ENCODE measurements at regions not wholly inside any gene's neighbourhood (a gene's known extent, or its start where the extent isn't known, plus 50 kb on each side); places are given as distances from the start of the nearest gene placed in this dataset.

- no peak for DNase-seq (ENCODE audit: low read depth in 2 of 2)
Measured at GRCh38 chr14:97443412-97443811, 646.2 kb downstream of the VRK1 start.

- DNase-seq (ENCODE audit: low read depth in 2 of 2), result no peak
Measured at GRCh38 chr14:97444248-97444647, 647.1 kb downstream of the VRK1 start.

GRCh38 chr14:97445367-97445766 lies 648.2 kb downstream of the VRK1 start:
- no peak for DNase-seq (ENCODE audit: low read depth in 2 of 2)

- no peak for DNase-seq (ENCODE audit: low read depth in 2 of 2)
Measured at GRCh38 chr14:97446087-97446486, 648.9 kb downstream of the VRK1 start.

- no peak for DNase-seq (ENCODE audit: low read depth in 2 of 2)
Measured at GRCh38 chr14:97452314-97452713, 655.1 kb downstream of the VRK1 start.

GRCh38 chr14:97453991-97454390 lies 656.8 kb downstream of the VRK1 start:
- DNase-seq (ENCODE audit: low read depth in 2 of 2), result no peak

- no peak for DNase-seq (ENCODE audit: low read depth in 2 of 2)
Measured at GRCh38 chr14:97456462-97456861, 659.3 kb downstream of the VRK1 start.

GRCh38 chr14:97456958-97457357 lies 659.8 kb downstream of the VRK1 start:
- no peak for DNase-seq (ENCODE audit: low read depth in 2 of 2)

- DNase-seq (ENCODE audit: low read depth in 2 of 2), result no peak
Measured at GRCh38 chr14:97457575-97458085, 660.4 kb downstream of the VRK1 start.

- DNase-seq (ENCODE audit: low read depth in 2 of 2), result no peak
Measured at GRCh38 chr14:97458255-97458654, 661.1 kb downstream of the VRK1 start.

GRCh38 chr14:97458661-97459579 lies 661.7 kb downstream of the VRK1 start:
- no peak for DNase-seq (ENCODE audit: low read depth in 2 of 2)

GRCh38 chr14:97462081-97462480 lies 664.9 kb downstream of the VRK1 start:
- no peak for DNase-seq (ENCODE audit: low read depth in 2 of 2)

- DNase-seq (ENCODE audit: low read depth in 2 of 2), result no peak
Measured at GRCh38 chr14:97468220-97468619, 671.0 kb downstream of the VRK1 start.

GRCh38 chr14:97477353-97477752 lies 680.2 kb downstream of the VRK1 start:
- no peak for DNase-seq (ENCODE audit: low read depth in 2 of 2)

GRCh38 chr14:97485201-97485600 lies 688.0 kb downstream of the VRK1 start:
- no peak for DNase-seq (ENCODE audit: low read depth in 2 of 2)

GRCh38 chr14:97486601-97487120 lies 689.5 kb downstream of the VRK1 start:
- no peak for DNase-seq (ENCODE audit: low read depth in 2 of 2)

GRCh38 chr14:97489750-97490149 lies 692.6 kb downstream of the VRK1 start:
- no peak for DNase-seq (ENCODE audit: low read depth in 2 of 2)

- DNase-seq (ENCODE audit: low read depth in 2 of 2), result no peak
Measured at GRCh38 chr14:97490521-97491070, 693.4 kb downstream of the VRK1 start.

GRCh38 chr14:97491697-97492096 lies 694.5 kb downstream of the VRK1 start:
- DNase-seq (ENCODE audit: low read depth in 2 of 2), result no peak

GRCh38 chr14:97499790-97500481 lies 702.8 kb downstream of the VRK1 start:
- DNase-seq (ENCODE audit: low read depth in 2 of 2), result no peak

- DNase-seq (ENCODE audit: low read depth in 2 of 2), result no peak
Measured at GRCh38 chr14:97506626-97507025, 709.4 kb downstream of the VRK1 start.

GRCh38 chr14:97513891-97514290 lies 716.7 kb downstream of the VRK1 start:
- no peak for DNase-seq (ENCODE audit: low read depth in 2 of 2)

Data from fibroblast of skin of left quadriceps (primary cell).